ENCODE measurements at regions not wholly inside any gene's neighbourhood (a gene's known extent, or its start where the extent isn't known, plus 50 kb on each side); places are given as distances from the start of the nearest gene placed in this dataset.

DNA sequence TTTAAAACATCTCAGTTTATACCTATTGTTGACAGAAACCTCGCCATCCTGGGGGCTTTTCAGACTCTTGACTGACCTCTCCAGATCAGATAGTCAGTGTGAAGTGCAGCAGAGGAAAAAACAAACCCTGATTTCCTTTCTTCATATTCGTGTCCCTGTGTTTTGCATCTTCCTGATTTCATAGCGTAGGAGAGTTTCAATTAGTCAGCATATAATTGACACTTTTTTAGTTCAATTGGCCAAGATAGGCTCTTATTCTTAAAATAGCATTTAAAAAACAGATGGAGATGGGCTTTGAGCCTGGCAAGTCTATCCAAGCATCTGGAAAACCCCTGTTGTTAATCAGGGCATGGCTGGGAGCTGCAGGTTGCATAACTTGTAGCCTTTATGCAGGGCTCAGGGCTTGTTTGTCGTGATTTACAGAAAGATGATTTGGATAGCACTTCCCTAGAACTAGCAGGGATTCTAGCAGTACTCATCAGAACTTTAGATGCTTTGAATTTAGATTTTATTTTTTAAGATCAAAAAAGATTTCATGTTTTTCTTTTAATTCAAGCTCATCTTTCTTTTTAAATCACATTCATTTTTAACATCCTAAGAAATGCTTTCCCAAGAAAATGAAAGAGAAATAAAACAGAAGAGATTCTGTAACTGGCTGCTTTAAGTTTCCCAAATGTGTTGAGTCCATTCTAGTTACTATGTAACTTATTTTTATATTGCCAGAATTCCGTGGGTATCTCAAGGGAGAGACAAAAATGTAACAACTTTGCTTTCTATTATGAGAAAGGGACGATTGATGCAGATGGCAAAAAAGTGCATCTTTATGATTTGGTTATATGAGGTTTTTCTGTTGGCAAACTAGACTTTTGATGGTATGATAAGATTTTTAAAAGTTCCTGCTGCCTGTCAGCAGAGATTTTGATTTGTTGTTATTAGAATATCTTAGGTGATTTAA is 270.8 kb upstream of the FZD8 start:
- Histone ChIP-seq H3K9ac (ENCODE audit: low read length) (no peak overlapping the region), H3K36me3 (ENCODE audit: control insufficient read depth, insufficient read depth, low read length, severe bottlenecking) (no peaks in the 10 kb centered on the region), H3K27me3 (replicated peaks; ENCODE audit: control insufficient read depth, insufficient read depth, low read length) (no peaks in the 10 kb centered on the region), H3K4me3 (ENCODE audit: low read length) (peak overlapping the region; percentile 53), H3K9me3 (ENCODE audit: control insufficient read depth, low read length) (no peaks in the 10 kb centered on the region), H3K4me1 (ENCODE audit: control insufficient read depth, insufficient read depth, low read length) (peaks cover 27% of the 10 kb centered on the region)
- peak; percentile 75 for DNase-seq (ENCODE audit: low read depth)

DNA sequence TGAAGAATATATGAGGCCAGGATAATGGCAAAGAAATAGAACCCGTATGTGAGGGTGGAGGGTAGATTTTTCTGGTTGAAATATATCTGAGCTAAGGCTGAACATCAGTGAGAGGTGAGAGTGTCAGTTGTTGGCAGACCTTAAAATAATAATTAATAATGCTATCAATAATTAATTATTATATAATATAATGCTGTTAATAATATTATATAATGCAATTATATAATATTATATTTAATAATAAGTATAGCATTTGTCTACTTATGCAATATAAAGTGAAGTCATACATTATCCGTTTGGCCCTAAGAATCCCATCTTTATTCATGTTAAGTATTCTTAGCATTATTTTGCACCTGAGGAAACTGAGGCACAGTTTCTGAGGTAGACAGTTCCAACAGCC is 269.9 kb upstream of the FZD8 start:
- DNase-seq (ENCODE audit: low read depth): no peak
- Histone ChIP-seq H3K4me1 (ENCODE audit: control insufficient read depth, insufficient read depth, low read length) (peaks cover 27% of the 10 kb centered on the region), H3K9me3 (ENCODE audit: control insufficient read depth, low read length) (no peaks in the 10 kb centered on the region), H3K4me3 (ENCODE audit: low read length) (peak overlapping the region; percentile 53), H3K27me3 (replicated peaks; ENCODE audit: control insufficient read depth, insufficient read depth, low read length) (no peaks in the 10 kb centered on the region), H3K36me3 (ENCODE audit: control insufficient read depth, insufficient read depth, low read length, severe bottlenecking) (no peaks in the 10 kb centered on the region), H3K9ac (ENCODE audit: low read length) (no peak overlapping the region)

DNA sequence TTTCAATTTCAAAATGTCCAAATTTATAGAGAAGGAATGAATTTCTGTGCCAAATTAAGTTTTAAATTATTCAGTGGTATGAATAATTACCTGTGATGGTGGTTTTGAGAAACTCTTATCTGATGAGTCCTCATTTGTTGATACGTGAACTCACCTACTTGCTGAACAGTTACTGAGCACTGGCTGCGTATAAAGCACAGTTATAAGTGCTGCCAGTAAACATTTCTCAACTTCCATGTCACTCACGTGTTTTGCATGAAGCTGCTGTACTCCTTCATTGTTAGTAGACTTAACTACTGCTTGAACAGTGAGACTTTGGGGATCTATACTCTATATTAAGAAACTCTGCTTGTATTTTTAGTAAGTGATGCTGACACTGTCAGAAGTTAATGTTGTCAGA is 269.1 kb upstream of the FZD8 start:
- DNase-seq (ENCODE audit: low read depth): no peak

DNA sequence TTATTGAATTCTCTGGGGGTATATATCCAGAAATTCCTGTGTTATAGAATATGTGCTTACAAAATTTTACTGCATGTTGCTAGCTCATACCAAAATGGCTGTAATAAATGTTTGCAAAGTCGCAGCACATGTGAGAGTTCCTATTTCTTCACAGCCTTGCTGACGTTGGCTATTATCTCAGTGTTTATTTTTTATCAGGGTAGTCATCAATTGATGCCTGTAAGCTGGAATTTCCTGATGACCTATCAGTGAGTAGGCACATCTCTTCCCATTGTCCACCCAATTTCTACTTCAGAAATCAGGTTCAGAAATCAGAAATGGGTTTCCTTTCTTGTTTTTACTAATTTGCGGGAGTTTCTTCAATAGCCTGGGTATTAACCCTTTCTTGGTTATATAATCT is 268.1 kb upstream of the FZD8 start:
- Histone ChIP-seq H3K36me3 (ENCODE audit: control insufficient read depth, insufficient read depth, low read length, severe bottlenecking) (no peaks in the 10 kb centered on the region), H3K27me3 (replicated peaks; ENCODE audit: control insufficient read depth, insufficient read depth, low read length) (no peaks in the 10 kb centered on the region), H3K9ac (ENCODE audit: low read length) (no peak overlapping the region), H3K4me1 (ENCODE audit: control insufficient read depth, insufficient read depth, low read length) (peaks cover 27% of the 10 kb centered on the region), H3K4me3 (ENCODE audit: low read length) (no peak overlapping the region), H3K9me3 (ENCODE audit: control insufficient read depth, low read length) (no peaks in the 10 kb centered on the region)
- DNase-seq (ENCODE audit: low read depth): peak; percentile 44

More for the DNA sequence above, 269.1 kb upstream of the FZD8 start:
- Histone ChIP-seq H3K4me3 (ENCODE audit: low read length) (no peak overlapping the region), H3K9ac (ENCODE audit: low read length) (no peak overlapping the region), H3K36me3 (ENCODE audit: control insufficient read depth, insufficient read depth, low read length, severe bottlenecking) (no peaks in the 10 kb centered on the region), H3K27me3 (replicated peaks; ENCODE audit: control insufficient read depth, insufficient read depth, low read length) (no peaks in the 10 kb centered on the region), H3K9me3 (ENCODE audit: control insufficient read depth, low read length) (no peaks in the 10 kb centered on the region), H3K4me1 (ENCODE audit: control insufficient read depth, insufficient read depth, low read length) (peaks cover 27% of the 10 kb centered on the region)

DNA sequence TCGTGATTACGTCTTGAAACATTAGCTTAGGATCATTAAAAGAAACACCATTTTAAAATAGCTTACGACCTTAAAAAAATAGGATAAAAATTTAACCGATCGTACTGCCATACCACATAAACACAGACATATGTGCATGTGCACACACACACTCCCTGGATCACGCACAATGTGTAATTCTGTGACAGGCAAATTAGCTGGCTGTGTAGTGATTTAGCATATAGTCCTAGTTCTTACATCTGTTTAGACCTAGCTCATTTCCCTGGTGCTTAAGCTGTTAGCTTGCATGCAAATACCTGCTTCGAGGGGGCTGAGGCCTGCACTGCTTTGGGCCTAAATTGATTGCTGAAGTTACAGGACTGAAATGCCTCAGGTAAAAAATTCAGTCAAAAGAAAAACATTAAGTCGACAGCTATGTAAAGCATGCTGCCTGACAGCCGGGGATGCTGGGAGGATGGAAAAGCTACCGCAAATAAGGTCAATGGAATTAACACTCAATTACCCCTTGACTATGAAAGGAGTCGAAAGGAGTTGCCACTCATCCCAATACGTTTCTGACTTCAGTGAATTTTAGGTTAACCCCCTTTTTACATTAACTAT is 267.1 kb upstream of the FZD8 start:
- H3K9me3 ChIP-seq (ENCODE audit: control insufficient read depth, low read length): no peaks in the 10 kb centered on the region
- no peaks in the 10 kb centered on the region for H3K36me3 ChIP-seq (ENCODE audit: control insufficient read depth, insufficient read depth, low read length, severe bottlenecking)
- H3K27me3 ChIP-seq (replicated peaks; ENCODE audit: control insufficient read depth, insufficient read depth, low read length): no peaks in the 10 kb centered on the region
- H3K4me1 ChIP-seq (ENCODE audit: control insufficient read depth, insufficient read depth, low read length): peaks cover 27% of the 10 kb centered on the region
- DNase-seq (ENCODE audit: low read depth): no peak
- H3K9ac ChIP-seq (ENCODE audit: low read length): no peak overlapping the region
- no peak overlapping the region for H3K4me3 ChIP-seq (ENCODE audit: low read length)

DNA sequence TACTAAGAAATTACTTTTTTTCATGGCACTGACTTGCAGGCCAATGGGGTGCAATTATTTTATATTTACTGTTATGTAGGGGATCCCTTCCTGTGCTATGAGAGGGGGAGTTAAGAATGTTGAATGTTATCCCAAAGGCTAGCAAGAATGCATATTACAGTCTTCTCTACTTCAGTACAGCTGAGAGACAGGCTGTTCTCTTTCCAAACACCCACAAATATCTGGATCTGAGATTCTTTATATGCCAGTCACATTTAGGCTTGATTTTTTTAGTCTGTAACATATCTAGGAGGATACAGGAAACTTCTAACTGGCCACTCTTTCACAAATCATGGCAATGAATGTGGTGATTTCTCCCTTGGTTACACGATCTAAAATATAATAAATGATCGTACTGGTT is 266.4 kb upstream of the FZD8 start:
- Histone ChIP-seq H3K36me3 (ENCODE audit: control insufficient read depth, insufficient read depth, low read length, severe bottlenecking) (no peaks in the 10 kb centered on the region), H3K4me1 (ENCODE audit: control insufficient read depth, insufficient read depth, low read length) (peaks cover 21% of the 10 kb centered on the region), H3K9me3 (ENCODE audit: control insufficient read depth, low read length) (no peaks in the 10 kb centered on the region), H3K4me3 (ENCODE audit: low read length) (no peak overlapping the region), H3K27me3 (replicated peaks; ENCODE audit: control insufficient read depth, insufficient read depth, low read length) (no peaks in the 10 kb centered on the region), H3K9ac (ENCODE audit: low read length) (no peak overlapping the region)
- DNase-seq (ENCODE audit: low read depth): peak; percentile 27

DNA sequence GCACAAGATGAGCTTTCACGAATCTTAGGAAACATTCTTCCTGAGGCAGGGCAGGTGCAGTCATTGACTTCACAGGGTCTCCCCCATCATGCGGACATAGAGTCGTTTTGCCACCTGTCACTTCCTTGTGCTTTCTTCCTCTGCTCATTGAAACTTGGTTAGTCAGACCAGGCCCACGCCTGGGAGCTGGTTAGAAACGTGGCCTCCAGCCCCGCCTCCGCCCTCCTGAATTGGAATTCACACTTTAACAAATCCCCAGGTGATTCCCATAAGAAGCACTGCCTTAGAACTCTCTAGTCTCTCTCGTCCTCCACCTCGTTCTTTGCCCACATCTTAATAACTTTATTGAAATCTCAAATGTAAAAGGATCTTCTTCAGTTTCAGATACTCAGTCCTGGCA is 265.5 kb upstream of the FZD8 start:
- no peaks in the 10 kb centered on the region for H3K36me3 ChIP-seq (ENCODE audit: control insufficient read depth, insufficient read depth, low read length, severe bottlenecking)
- DNase-seq (ENCODE audit: low read depth): no peak
- H3K27me3 ChIP-seq (replicated peaks; ENCODE audit: control insufficient read depth, insufficient read depth, low read length): no peaks in the 10 kb centered on the region
- no peaks in the 10 kb centered on the region for H3K9me3 ChIP-seq (ENCODE audit: control insufficient read depth, low read length)
- no peak overlapping the region for H3K9ac ChIP-seq (ENCODE audit: low read length)
- no peak overlapping the region for H3K4me3 ChIP-seq (ENCODE audit: low read length)
- H3K4me1 ChIP-seq (ENCODE audit: control insufficient read depth, insufficient read depth, low read length): peaks cover 12% of the 10 kb centered on the region

DNA sequence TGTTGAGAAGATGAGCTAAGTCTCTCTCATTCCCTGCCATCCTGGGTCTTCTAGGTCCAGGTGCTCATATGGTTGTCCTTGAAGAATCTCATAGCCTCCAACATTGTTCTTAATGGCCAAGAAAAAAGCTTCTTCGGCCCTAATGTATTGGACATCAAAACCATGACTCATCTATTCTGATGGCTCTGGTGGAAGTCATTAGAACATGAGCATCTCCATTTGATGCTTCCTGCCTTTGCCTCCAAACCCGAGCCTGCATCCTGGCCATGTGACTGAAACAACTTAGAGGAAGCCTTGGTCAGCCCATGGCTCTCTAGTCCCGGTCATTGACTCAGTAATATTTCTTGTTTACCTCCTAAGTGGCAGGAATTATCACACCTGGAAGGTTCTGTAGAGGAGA is 264.1 kb upstream of the FZD8 start:
- DNase-seq (ENCODE audit: low read depth): no peak
- Histone ChIP-seq H3K4me1 (ENCODE audit: control insufficient read depth, insufficient read depth, low read length) (peaks cover 1% of the 10 kb centered on the region), H3K4me3 (ENCODE audit: low read length) (no peak overlapping the region), H3K9ac (ENCODE audit: low read length) (no peak overlapping the region), H3K9me3 (ENCODE audit: control insufficient read depth, low read length) (no peaks in the 10 kb centered on the region), H3K36me3 (ENCODE audit: control insufficient read depth, insufficient read depth, low read length, severe bottlenecking) (no peaks in the 10 kb centered on the region), H3K27me3 (replicated peaks; ENCODE audit: control insufficient read depth, insufficient read depth, low read length) (no peaks in the 10 kb centered on the region)

DNA sequence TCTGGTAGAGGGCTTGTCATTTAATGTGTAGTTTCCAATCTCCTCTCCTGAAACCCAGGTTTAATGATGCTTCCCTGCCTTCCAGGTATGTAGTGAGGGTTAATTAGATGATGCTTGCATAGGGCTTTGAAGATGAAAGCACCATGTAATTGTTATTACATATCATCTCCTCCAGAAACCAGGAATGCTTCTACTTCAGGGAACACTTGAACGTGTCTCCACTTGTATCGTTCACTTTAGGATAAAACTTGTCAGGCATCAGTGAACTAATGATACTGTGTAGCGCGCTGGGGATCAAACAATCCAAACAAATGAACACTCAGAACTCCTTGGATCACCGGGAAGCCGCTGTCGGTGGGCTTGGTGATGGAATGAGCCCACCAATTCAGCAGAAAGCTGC is 260.9 kb upstream of the FZD8 start:
- Histone ChIP-seq H3K4me3 (ENCODE audit: low read length) (no peak overlapping the region), H3K36me3 (ENCODE audit: control insufficient read depth, insufficient read depth, low read length, severe bottlenecking) (no peaks in the 10 kb centered on the region), H3K27me3 (replicated peaks; ENCODE audit: control insufficient read depth, insufficient read depth, low read length) (no peaks in the 10 kb centered on the region), H3K9me3 (ENCODE audit: control insufficient read depth, low read length) (no peaks in the 10 kb centered on the region), H3K4me1 (ENCODE audit: control insufficient read depth, insufficient read depth, low read length) (no peaks in the 10 kb centered on the region), H3K9ac (ENCODE audit: low read length) (no peak overlapping the region)
- no peak for DNase-seq (ENCODE audit: low read depth)

DNA sequence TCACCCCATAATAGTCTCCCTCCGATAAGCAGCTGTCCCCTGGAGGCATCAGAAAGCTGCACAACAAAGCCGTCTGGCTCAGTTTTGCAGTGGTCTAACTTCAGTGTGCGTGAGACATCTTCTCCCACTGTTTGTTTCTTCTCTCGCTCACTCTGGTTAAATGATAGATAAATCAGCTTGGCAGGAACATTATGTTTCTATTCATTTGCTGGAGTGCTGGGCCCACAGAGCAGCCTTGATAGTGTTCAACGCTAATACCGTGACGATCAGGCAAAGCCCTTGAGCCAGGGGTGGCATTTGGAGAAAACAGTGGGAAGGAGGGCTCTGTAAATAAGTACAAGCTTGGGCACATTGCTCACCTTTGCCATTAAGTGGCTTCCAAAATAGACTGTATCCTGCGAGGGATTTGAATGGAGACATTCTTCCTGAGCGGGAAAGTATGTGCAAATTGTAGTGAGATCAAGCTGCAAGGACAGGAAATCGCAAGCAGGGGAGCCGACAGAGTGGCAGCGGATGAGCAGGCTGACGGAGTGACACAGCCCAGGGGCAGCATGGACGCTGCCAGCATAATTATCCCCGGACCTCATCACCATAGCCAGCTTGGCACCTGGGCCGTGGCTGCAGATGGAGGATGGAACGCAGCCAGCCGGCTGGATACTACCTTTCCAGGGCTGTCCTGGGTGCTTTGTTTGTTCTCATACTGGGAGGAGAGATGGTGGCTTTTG is 256.8 kb upstream of the FZD8 start:
- peaks cover 14% of the 10 kb centered on the region for H3K4me1 ChIP-seq (ENCODE audit: control insufficient read depth, insufficient read depth, low read length)
- no peaks in the 10 kb centered on the region for H3K27me3 ChIP-seq (replicated peaks; ENCODE audit: control insufficient read depth, insufficient read depth, low read length)
- H3K36me3 ChIP-seq (ENCODE audit: control insufficient read depth, insufficient read depth, low read length, severe bottlenecking): no peaks in the 10 kb centered on the region
- no peak for DNase-seq (ENCODE audit: low read depth)
- H3K4me3 ChIP-seq (ENCODE audit: low read length): no peak overlapping the region
- no peak overlapping the region for H3K9ac ChIP-seq (ENCODE audit: low read length)
- no peaks in the 10 kb centered on the region for H3K9me3 ChIP-seq (ENCODE audit: control insufficient read depth, low read length)

DNA sequence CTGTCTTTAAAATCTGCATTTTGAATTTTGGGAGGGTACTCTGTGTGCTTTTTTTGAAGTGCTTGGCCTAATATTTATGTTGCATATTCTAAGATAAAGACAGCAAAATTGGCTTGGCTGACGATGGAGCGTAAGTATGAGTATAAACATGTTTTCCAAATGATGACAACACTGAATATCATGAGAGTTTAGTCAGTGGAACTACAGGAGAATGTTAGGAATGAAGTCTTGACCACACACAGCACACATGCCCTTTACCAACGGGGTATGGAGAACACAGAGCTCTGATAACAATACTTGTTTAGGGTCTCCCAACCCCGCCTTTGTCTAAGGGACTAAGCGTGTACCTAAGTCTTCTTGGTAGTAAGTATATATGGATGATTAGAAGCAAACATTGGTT is 253.9 kb upstream of the FZD8 start:
- no peaks in the 10 kb centered on the region for H3K36me3 ChIP-seq (ENCODE audit: control insufficient read depth, insufficient read depth, low read length, severe bottlenecking)
- peak; percentile 82 for DNase-seq (ENCODE audit: low read depth)
- H3K4me3 ChIP-seq (ENCODE audit: low read length): no peak overlapping the region
- H3K4me1 ChIP-seq (ENCODE audit: control insufficient read depth, insufficient read depth, low read length): peaks cover 14% of the 10 kb centered on the region
- H3K9me3 ChIP-seq (ENCODE audit: control insufficient read depth, low read length): no peaks in the 10 kb centered on the region
- H3K27me3 ChIP-seq (replicated peaks; ENCODE audit: control insufficient read depth, insufficient read depth, low read length): no peaks in the 10 kb centered on the region
- peak overlapping the region; percentile 3 for H3K9ac ChIP-seq (ENCODE audit: low read length)

Measured in adipocyte (in vitro differentiated cells).